Spleen (tissue), 7 donors: ENCODE measurements at regions not wholly inside any gene's neighbourhood (a gene's known extent, or its start where the extent isn't known, plus 50 kb on each side); places are given as distances from the start of the nearest gene placed in this dataset.

Source experiments
- POLR2A ChIP-seq, 3 donors: fragments of 450-650 bp; IDR thresholded peaks; one replicate each; pipeline ENCODE4 v1.5.1; 2017; ENCODE audit warnings: antibody characterized with exemption in 3 of 3, mild to moderate bottlenecking in 1 of 3
- POLR2AphosphoS5 ChIP-seq, 3 donors: sonication (generic); formaldehyde crosslinking; IDR thresholded peaks; one replicate each; pipeline ENCODE4 v1.5.1; 2017; ENCODE audit warnings: antibody characterized with exemption in 3 of 3
- TF ChIP-seq, protein P1 (sequence below), 11 experiments: fragments of 200-600 bp in 7 of 11; fragments of 450-650 bp in 4 of 11; sonication (generic) in 4 of 11; IDR thresholded peaks in 8 of 11; conservative IDR thresholded peaks in 3 of 11; 1 replicate in 7 of 11; 2 replicates in 4 of 11; pipeline versions ENCODE4 v1.4.0 to v1.8.0; 2016 to 2021; ENCODE audit warnings: antibody characterized with exemption in 11 of 11, inconsistent platforms in 4 of 11, mild to moderate bottlenecking in 1 of 11
- donor health status: DM: no; HTN: no; CAD: no; lungs with moderate emphysema.
- donor health status: DM: no; HTN: no; CAD: no.
- donor health status: DM: no; HTN: no; CAD: no.

DNA sequence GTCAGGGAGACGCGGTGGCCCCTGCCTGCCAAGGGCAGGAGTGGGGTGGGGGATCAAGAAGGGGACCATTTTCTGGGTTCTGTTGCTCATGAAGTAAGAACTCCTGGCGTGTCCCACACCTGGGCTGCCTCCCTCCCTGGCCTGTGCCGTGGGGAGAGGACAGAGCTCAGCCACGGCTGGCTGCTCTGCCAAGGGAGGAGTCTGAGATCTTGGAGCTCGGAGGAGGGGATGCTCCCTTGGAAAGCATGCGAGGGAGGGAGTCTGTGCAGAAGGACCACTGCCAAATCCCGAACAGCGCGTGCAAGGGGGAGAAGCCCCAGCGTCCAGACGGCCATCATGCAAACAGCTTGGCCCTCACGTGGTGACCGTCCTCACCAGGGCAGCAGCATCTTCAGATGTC, 64.2 kb upstream of the ZNF469 start:
- TF ChIP-seq, protein P1, sequence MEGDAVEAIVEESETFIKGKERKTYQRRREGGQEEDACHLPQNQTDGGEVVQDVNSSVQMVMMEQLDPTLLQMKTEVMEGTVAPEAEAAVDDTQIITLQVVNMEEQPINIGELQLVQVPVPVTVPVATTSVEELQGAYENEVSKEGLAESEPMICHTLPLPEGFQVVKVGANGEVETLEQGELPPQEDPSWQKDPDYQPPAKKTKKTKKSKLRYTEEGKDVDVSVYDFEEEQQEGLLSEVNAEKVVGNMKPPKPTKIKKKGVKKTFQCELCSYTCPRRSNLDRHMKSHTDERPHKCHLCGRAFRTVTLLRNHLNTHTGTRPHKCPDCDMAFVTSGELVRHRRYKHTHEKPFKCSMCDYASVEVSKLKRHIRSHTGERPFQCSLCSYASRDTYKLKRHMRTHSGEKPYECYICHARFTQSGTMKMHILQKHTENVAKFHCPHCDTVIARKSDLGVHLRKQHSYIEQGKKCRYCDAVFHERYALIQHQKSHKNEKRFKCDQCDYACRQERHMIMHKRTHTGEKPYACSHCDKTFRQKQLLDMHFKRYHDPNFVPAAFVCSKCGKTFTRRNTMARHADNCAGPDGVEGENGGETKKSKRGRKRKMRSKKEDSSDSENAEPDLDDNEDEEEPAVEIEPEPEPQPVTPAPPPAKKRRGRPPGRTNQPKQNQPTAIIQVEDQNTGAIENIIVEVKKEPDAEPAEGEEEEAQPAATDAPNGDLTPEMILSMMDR (IDR thresholded peaks at IDR 0.05 in 8 of 11, conservative IDR thresholded peaks at IDR 0.05 in 3 of 11), result no peak
- no peak for TF ChIP-seq POLR2A (IDR thresholded peaks at IDR 0.05)
- no peak for TF ChIP-seq POLR2AphosphoS5 (IDR thresholded peaks at IDR 0.05)
